PC-3 (cell line): ENCODE measurements at regions not wholly inside any gene's neighbourhood (a gene's known extent, or its start where the extent isn't known, plus 50 kb on each side); places are given as distances from the start of the nearest gene placed in this dataset.

ENCODE experiments used
- CTCF ChIP-seq: fragments of 300-600 bp; sonication (generic); conservative IDR thresholded peaks from 2 replicates; pipeline ENCODE4 v1.5.1; 2017; ENCODE audit warnings: antibody characterized with exemption, low read depth, mild to moderate bottlenecking, low read length
- EZH2phosphoT487 ChIP-seq: fragments of 300-600 bp; sonication (generic); IDR thresholded peaks from 2 replicates; pipeline ENCODE4 v1.6.1; 2018; ENCODE audit warnings: mild to moderate bottlenecking, antibody characterized with exemption, low read length, borderline replicate concordance

- TF ChIP-seq CTCF: no peak
- TF ChIP-seq EZH2phosphoT487: no peak
These were observed 480.3 kb upstream of the POT1 start for GRCh38 chr7:125409921-125410320.
